ENCODE measurements at regions not wholly inside any gene's neighbourhood (a gene's known extent, or its start where the extent isn't known, plus 50 kb on each side); places are given as distances from the start of the nearest gene placed in this dataset.

- no peak for DNase-seq (ENCODE audit: low read depth, low spot score)
Measured at GRCh38 chr1:63198871-63199394, 123.4 kb upstream of the FOXD3 start.

- DNase-seq (ENCODE audit: low read depth, low spot score): no peak
Measured at GRCh38 chr1:63199706-63200335, 122.5 kb upstream of the FOXD3 start.

- no peak for DNase-seq (ENCODE audit: low read depth, low spot score)
Measured at GRCh38 chr1:63200676-63201075, 121.7 kb upstream of the FOXD3 start.

- DNase-seq (ENCODE audit: low read depth, low spot score): no peak
Measured at GRCh38 chr1:63203641-63204040, 118.7 kb upstream of the FOXD3 start.

- no peak for DNase-seq (ENCODE audit: low read depth, low spot score)
Measured at GRCh38 chr1:63205776-63206175, 116.6 kb upstream of the FOXD3 start.

GRCh38 chr1:63214553-63214952 lies 107.8 kb upstream of the FOXD3 start:
- DNase-seq (ENCODE audit: low read depth, low spot score): no peak

GRCh38 chr1:63223426-63223825 lies 98.9 kb upstream of the FOXD3 start:
- no peak for DNase-seq (ENCODE audit: low read depth, low spot score)

- no peak for DNase-seq (ENCODE audit: low read depth, low spot score)
Measured at GRCh38 chr1:63230722-63231121, 91.6 kb upstream of the FOXD3 start.

GRCh38 chr1:63238721-63239120 lies 83.6 kb upstream of the FOXD3 start:
- no peak for DNase-seq (ENCODE audit: low read depth, low spot score)

GRCh38 chr1:63245186-63245585 lies 77.2 kb upstream of the FOXD3 start:
- no peak for DNase-seq (ENCODE audit: low read depth, low spot score)

GRCh38 chr1:63248216-63248615 lies 74.2 kb upstream of the FOXD3 start:
- DNase-seq (ENCODE audit: low read depth, low spot score): no peak

- DNase-seq (ENCODE audit: low read depth, low spot score): no peak
Measured at GRCh38 chr1:63255153-63255552, 67.2 kb upstream of the FOXD3 start.

- no peak for DNase-seq (ENCODE audit: low read depth, low spot score)
Measured at GRCh38 chr1:63261736-63262458, 60.5 kb upstream of the FOXD3 start.

- no peak for DNase-seq (ENCODE audit: low read depth, low spot score)
Measured at GRCh38 chr1:63262459-63262770, 60.0 kb upstream of the FOXD3 start.

GRCh38 chr1:63264161-63264560 lies 58.2 kb upstream of the FOXD3 start:
- no peak for DNase-seq (ENCODE audit: low read depth, low spot score)

- no peak for DNase-seq (ENCODE audit: low read depth, low spot score)
Measured at GRCh38 chr1:63266857-63267256, 55.5 kb upstream of the FOXD3 start.

- DNase-seq (ENCODE audit: low read depth, low spot score): no peak
Measured at GRCh38 chr1:63268876-63269275, 53.5 kb upstream of the FOXD3 start.

- DNase-seq (ENCODE audit: low read depth, low spot score): no peak
Measured at GRCh38 chr1:63269571-63269970, 52.8 kb upstream of the FOXD3 start.
